ENCODE measurements at regions not wholly inside any gene's neighbourhood (a gene's known extent, or its start where the extent isn't known, plus 50 kb on each side); places are given as distances from the start of the nearest gene placed in this dataset.

- H3K27me3 Mint-ChIP-seq (ENCODE audit: low read depth) = no peaks in the 10 kb centered on the region
- H3K9me3 Mint-ChIP-seq = no peaks in the 10 kb centered on the region
- H3K27ac Mint-ChIP-seq = no peak overlapping the region
- H3K4me3 Mint-ChIP-seq = no peak overlapping the region
- DNase-seq = no peak
- H3K36me3 Mint-ChIP-seq (ENCODE audit: low read depth) = no peaks in the 10 kb centered on the region
- intact Hi-C loops (cut with micrococcal nuclease) = no loop called here
- H3K4me1 Mint-ChIP-seq (ENCODE audit: low read depth) = no peaks in the 10 kb centered on the region
- CTCF ChIA-PET = no interaction called here
Measured at GRCh38 chr18:61738488-61738887, 154.3 kb downstream of the RNF152 start.

- no peaks in the 10 kb centered on the region for H3K36me3 Mint-ChIP-seq (ENCODE audit: low read depth)
- H3K27ac Mint-ChIP-seq = no peak overlapping the region
- CTCF ChIA-PET = no interaction called here
- no peak for DNase-seq
- intact Hi-C loops (cut with micrococcal nuclease) = no loop called here
- no peaks in the 10 kb centered on the region for H3K27me3 Mint-ChIP-seq (ENCODE audit: low read depth)
- no peaks in the 10 kb centered on the region for H3K4me1 Mint-ChIP-seq (ENCODE audit: low read depth)
- no peaks in the 10 kb centered on the region for H3K9me3 Mint-ChIP-seq
- H3K4me3 Mint-ChIP-seq = no peak overlapping the region
Measured at GRCh38 chr18:61738042-61738441, 154.8 kb downstream of the RNF152 start.

GRCh38 chr18:61736133-61736532 lies 156.7 kb downstream of the RNF152 start:
- no peaks in the 10 kb centered on the region for H3K36me3 Mint-ChIP-seq (ENCODE audit: low read depth)
- H3K27me3 Mint-ChIP-seq (ENCODE audit: low read depth) = peaks cover 7% of the 10 kb centered on the region
- intact Hi-C loops (cut with micrococcal nuclease) = no loop called here
- CTCF ChIA-PET = no interaction called here
- no peak overlapping the region for H3K27ac Mint-ChIP-seq
- H3K4me3 Mint-ChIP-seq = no peak overlapping the region
- H3K4me1 Mint-ChIP-seq (ENCODE audit: low read depth) = no peaks in the 10 kb centered on the region
- H3K9me3 Mint-ChIP-seq = no peaks in the 10 kb centered on the region
- DNase-seq = no peak

DNA sequence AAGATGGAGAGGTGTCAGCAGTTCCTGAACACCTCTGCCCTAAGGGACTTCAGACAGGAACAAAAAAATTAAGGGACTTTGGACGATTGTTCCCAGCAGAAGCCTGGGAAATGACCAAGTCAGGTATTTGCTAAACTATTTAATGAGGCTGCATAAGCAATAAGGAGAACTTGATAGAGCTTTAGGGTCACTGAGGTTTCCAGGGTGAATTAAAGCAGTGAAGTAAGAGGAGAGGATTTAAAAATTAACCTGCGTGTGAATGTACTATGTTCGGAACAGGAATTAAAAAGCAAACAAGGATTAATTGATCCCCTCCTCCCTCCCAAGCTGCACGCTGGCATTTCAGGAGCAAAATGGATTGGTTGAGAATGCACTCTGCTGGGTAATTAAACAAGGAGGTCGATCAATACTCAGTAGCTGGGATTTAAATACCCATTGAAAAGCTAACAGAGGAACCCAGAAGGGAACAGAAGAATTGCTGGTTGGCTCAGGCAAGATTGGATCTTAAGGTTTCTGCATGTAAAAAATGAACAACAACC lies 157.2 kb downstream of the RNF152 start:
- H3K27me3 Mint-ChIP-seq (ENCODE audit: low read depth) = peaks cover 7% of the 10 kb centered on the region
- DNase-seq = no peak
- no peaks in the 10 kb centered on the region for H3K36me3 Mint-ChIP-seq (ENCODE audit: low read depth)
- H3K27ac Mint-ChIP-seq = no peak overlapping the region
- intact Hi-C loops (cut with micrococcal nuclease) = no loop called here
- H3K4me3 Mint-ChIP-seq = no peak overlapping the region
- H3K9me3 Mint-ChIP-seq = no peaks in the 10 kb centered on the region
- no peaks in the 10 kb centered on the region for H3K4me1 Mint-ChIP-seq (ENCODE audit: low read depth)
- CTCF ChIA-PET = no interaction called here

DNA sequence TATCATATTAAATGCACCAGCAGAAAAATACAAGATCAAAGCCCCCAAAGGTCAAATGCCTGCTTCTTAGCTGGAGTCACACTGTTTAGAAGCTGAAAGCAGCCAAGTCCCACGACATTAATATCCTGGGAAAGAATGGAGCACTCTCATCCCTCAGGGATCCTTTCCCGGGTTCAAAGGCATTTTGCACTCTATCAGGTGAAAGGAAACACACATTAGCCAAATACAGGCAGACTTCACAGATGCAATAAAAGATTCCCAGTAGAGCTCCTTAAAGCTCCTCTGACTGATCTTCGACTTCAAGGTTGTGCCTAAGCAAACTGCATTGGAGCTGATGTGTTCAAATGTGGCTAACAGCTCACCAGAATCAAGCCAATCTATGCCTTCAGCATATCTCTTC lies 158.4 kb downstream of the RNF152 start:
- Mint-ChIP-seq H3K4me1 (ENCODE audit: low read depth) (no peaks in the 10 kb centered on the region), H3K27me3 (ENCODE audit: low read depth) (peaks cover 7% of the 10 kb centered on the region), H3K4me3 (no peak overlapping the region), H3K9me3 (no peaks in the 10 kb centered on the region), H3K27ac (no peak overlapping the region), H3K36me3 (ENCODE audit: low read depth) (no peaks in the 10 kb centered on the region)
- no peak for DNase-seq
- CTCF ChIA-PET = no interaction called here
- intact Hi-C loops (cut with micrococcal nuclease) = no loop called here

GRCh38 chr18:61732854-61733253 lies 160.0 kb downstream of the RNF152 start:
- Mint-ChIP-seq H3K4me1 (ENCODE audit: low read depth) (no peaks in the 10 kb centered on the region), H3K9me3 (no peaks in the 10 kb centered on the region), H3K27me3 (ENCODE audit: low read depth) (peaks cover 7% of the 10 kb centered on the region), H3K4me3 (no peak overlapping the region), H3K27ac (no peak overlapping the region), H3K36me3 (ENCODE audit: low read depth) (no peaks in the 10 kb centered on the region)
- intact Hi-C loops (cut with micrococcal nuclease) = no loop called here
- DNase-seq = no peak
- CTCF ChIA-PET = no interaction called here

GRCh38 chr18:61731693-61732376 lies 161.0 kb downstream of the RNF152 start:
- H3K27ac Mint-ChIP-seq = no peak overlapping the region
- no peak for DNase-seq
- peaks cover 7% of the 10 kb centered on the region for H3K27me3 Mint-ChIP-seq (ENCODE audit: low read depth)
- no peak overlapping the region for H3K4me3 Mint-ChIP-seq
- H3K36me3 Mint-ChIP-seq (ENCODE audit: low read depth) = no peaks in the 10 kb centered on the region
- no peaks in the 10 kb centered on the region for H3K9me3 Mint-ChIP-seq
- CTCF ChIA-PET = interaction anchor here (0.5 kb wide), 1 partner anchor 416 kb away, joined by 3 read pairs; no protein-coding TSS in a partner anchor
- intact Hi-C loops (cut with micrococcal nuclease) = no loop called here
- no peaks in the 10 kb centered on the region for H3K4me1 Mint-ChIP-seq (ENCODE audit: low read depth)

GRCh38 chr18:61731178-61731577 lies 161.6 kb downstream of the RNF152 start:
- Mint-ChIP-seq H3K27ac (no peak overlapping the region), H3K27me3 (ENCODE audit: low read depth) (peaks cover 7% of the 10 kb centered on the region), H3K36me3 (ENCODE audit: low read depth) (no peaks in the 10 kb centered on the region), H3K4me3 (no peak overlapping the region), H3K4me1 (ENCODE audit: low read depth) (no peaks in the 10 kb centered on the region), H3K9me3 (no peaks in the 10 kb centered on the region)
- CTCF ChIA-PET = interaction anchor here (0.5 kb wide), 1 partner anchor 417 kb away, joined by 3 read pairs; no protein-coding TSS in a partner anchor
- no peak for DNase-seq
- intact Hi-C loops (cut with micrococcal nuclease) = no loop called here

DNA sequence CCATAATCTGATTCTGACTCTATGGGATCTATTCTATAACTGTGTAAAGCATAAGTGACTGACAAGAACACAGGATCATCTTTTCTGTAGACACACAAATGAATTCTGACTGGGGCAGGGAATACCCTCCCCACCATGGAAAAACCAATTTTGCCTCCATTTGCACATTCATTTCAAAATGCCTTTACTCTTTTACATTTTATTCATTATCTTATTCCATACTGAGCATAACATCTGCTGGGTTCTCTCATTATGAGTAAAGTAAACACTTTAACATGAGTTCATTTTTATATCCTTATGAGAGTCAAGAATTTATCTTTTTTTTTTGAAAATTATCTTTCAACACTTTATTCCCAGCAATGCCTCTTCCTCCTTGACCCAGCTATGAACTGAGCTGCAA lies 163.5 kb downstream of the RNF152 start:
- H3K9me3 Mint-ChIP-seq = no peaks in the 10 kb centered on the region
- no peak overlapping the region for H3K27ac Mint-ChIP-seq
- no peaks in the 10 kb centered on the region for H3K36me3 Mint-ChIP-seq (ENCODE audit: low read depth)
- H3K27me3 Mint-ChIP-seq (ENCODE audit: low read depth) = peaks cover 7% of the 10 kb centered on the region
- H3K4me1 Mint-ChIP-seq (ENCODE audit: low read depth) = no peaks in the 10 kb centered on the region
- intact Hi-C loops (cut with micrococcal nuclease) = no loop called here
- H3K4me3 Mint-ChIP-seq = no peak overlapping the region
- CTCF ChIA-PET = no interaction called here
- no peak for DNase-seq

GRCh38 chr18:61727241-61728193 lies 165.3 kb downstream of the RNF152 start:
- H3K27ac Mint-ChIP-seq = no peak overlapping the region
- H3K4me1 Mint-ChIP-seq (ENCODE audit: low read depth) = no peaks in the 10 kb centered on the region
- peaks cover 3% of the 10 kb centered on the region for H3K27me3 Mint-ChIP-seq (ENCODE audit: low read depth)
- no peak overlapping the region for H3K4me3 Mint-ChIP-seq
- no peak for DNase-seq
- H3K9me3 Mint-ChIP-seq = no peaks in the 10 kb centered on the region
- no peaks in the 10 kb centered on the region for H3K36me3 Mint-ChIP-seq (ENCODE audit: low read depth)
- intact Hi-C loops (cut with micrococcal nuclease) = no loop called here
- CTCF ChIA-PET = no interaction called here

DNA sequence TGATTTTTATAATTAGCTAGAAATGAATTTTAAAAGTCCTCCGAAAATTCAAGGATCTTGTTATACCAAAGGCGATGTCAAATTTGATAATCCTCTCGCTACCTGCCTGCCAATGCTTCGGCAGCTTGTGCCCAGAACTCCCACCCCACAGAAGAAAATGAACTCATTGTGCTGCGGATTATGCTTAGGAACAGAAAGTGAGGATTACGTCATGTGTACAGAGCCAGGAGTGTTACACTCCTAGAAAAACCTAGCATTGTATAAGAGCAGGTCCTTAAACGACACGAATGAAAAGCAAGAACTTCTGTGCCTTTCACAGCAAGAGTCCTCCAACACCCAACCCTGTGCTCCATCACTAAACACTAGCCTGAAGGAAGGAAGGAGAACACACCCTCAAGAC lies 168.3 kb downstream of the RNF152 start:
- no peaks in the 10 kb centered on the region for H3K36me3 Mint-ChIP-seq (ENCODE audit: low read depth)
- H3K4me3 Mint-ChIP-seq = no peak overlapping the region
- intact Hi-C loops (cut with micrococcal nuclease) = no loop called here
- CTCF ChIA-PET = no interaction called here
- no peaks in the 10 kb centered on the region for H3K9me3 Mint-ChIP-seq
- H3K27me3 Mint-ChIP-seq (ENCODE audit: low read depth) = peaks cover 10% of the 10 kb centered on the region
- H3K4me1 Mint-ChIP-seq (ENCODE audit: low read depth) = no peaks in the 10 kb centered on the region
- no peak overlapping the region for H3K27ac Mint-ChIP-seq
- no peak for DNase-seq

DNA sequence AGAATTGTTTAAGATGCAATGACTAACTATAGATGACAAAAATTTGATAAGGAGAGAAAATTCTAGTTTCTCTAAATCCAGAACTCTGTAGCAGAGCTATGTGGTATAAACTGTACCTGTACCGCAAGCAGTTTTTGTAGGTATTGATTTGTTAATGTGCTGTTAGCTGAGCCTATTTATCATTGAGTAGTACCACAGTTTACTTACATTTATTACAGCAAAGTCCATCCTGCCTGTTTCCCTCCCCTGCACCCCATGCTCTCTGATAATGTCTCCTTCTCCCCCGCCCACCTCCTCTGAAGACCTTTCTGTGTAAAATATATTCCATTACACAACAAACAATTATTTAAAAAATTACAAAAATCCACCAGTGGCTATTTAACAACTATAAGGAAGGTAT lies 170.6 kb downstream of the RNF152 start:
- H3K4me1 Mint-ChIP-seq (ENCODE audit: low read depth) = no peaks in the 10 kb centered on the region
- DNase-seq = no peak
- no peak overlapping the region for H3K4me3 Mint-ChIP-seq
- CTCF ChIA-PET = interaction anchor here (0.7 kb wide), 1 partner anchor 180 kb away, joined by 3 read pairs; no protein-coding TSS in a partner anchor
- no peaks in the 10 kb centered on the region for H3K9me3 Mint-ChIP-seq
- intact Hi-C loops (cut with micrococcal nuclease) = no loop called here
- H3K36me3 Mint-ChIP-seq (ENCODE audit: low read depth) = no peaks in the 10 kb centered on the region
- no peak overlapping the region for H3K27ac Mint-ChIP-seq
- peaks cover 11% of the 10 kb centered on the region for H3K27me3 Mint-ChIP-seq (ENCODE audit: low read depth)

DNA sequence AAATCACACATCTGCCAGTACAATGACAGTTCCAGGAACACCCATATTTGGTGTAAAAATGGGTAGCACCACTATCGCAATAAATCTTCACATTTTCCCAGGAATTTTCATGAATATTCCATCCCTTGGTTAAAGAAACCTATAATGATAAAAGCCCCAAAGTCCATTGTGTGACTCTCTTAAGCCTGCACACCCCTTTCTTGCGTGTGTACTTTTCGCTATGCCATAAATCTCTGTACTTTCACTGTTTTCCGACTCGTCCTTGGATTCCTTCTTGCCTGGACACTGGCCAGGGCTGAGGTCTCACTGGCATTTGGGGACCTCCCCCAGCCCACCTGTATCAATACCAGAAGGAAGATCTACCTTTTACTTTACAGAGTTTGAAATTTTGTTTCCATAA lies 172.3 kb downstream of the RNF152 start:
- peaks cover 11% of the 10 kb centered on the region for H3K27me3 Mint-ChIP-seq (ENCODE audit: low read depth)
- DNase-seq = no peak
- CTCF ChIA-PET = no interaction called here
- H3K27ac Mint-ChIP-seq = no peak overlapping the region
- no peak overlapping the region for H3K4me3 Mint-ChIP-seq
- H3K4me1 Mint-ChIP-seq (ENCODE audit: low read depth) = no peaks in the 10 kb centered on the region
- intact Hi-C loops (cut with micrococcal nuclease) = no loop called here
- H3K36me3 Mint-ChIP-seq (ENCODE audit: low read depth) = no peaks in the 10 kb centered on the region
- no peaks in the 10 kb centered on the region for H3K9me3 Mint-ChIP-seq

All from activated naive CD4-positive, alpha-beta T cell treated with anti-CD3 and anti-CD28 coated beads for 36 hours (primary cell).